Lung (tissue), 11 donors: ENCODE measurements at regions not wholly inside any gene's neighbourhood (a gene's known extent, or its start where the extent isn't known, plus 50 kb on each side); places are given as distances from the start of the nearest gene placed in this dataset.

Source experiments
- ATAC-seq: fragments of 200-7000 bp; cut with Tn5 transposase; one replicate; pipeline ENCODE4 v1.9.1; 2020; ENCODE audit warnings: moderate number of reproducible peaks; ENCODE audit not compliant: insufficient read depth, low FRiP score
- DNase-seq, 3 donors: peaks; one replicate each; pipeline ENCODE4 v3.0.0-alpha.2; 2013 to 2017
- H3K27ac ChIP-seq, 2 donors: one replicate each; pipeline ENCODE4 v1.5.1; 2013; ENCODE audit warnings: mild to moderate bottlenecking in 2 of 2, moderate library complexity in 2 of 2, control low read depth in 1 of 2, inconsistent platforms in 1 of 2, low read depth in 1 of 2, low read length in 1 of 2
- H3K27me3 ChIP-seq, 3 donors: one replicate each; pipeline ENCODE4 v1.5.1; 2013; ENCODE audit warnings: low read length in 2 of 3; ENCODE audit not compliant: control insufficient read depth in 3 of 3, insufficient read depth in 3 of 3
- H3K36me3 ChIP-seq, 4 donors: one replicate each; pipeline ENCODE4 v1.5.1; 2013; ENCODE audit warnings: low read length in 4 of 4, mild to moderate bottlenecking in 1 of 4, moderate library complexity in 1 of 4; ENCODE audit not compliant: control insufficient read depth in 4 of 4, insufficient read depth in 4 of 4
- H3K4me1 ChIP-seq, 5 donors: one replicate each; pipeline ENCODE4 v1.5.1; 2013; ENCODE audit warnings: low read length in 5 of 5, mild to moderate bottlenecking in 2 of 5, moderate library complexity in 1 of 5; ENCODE audit not compliant: control insufficient read depth in 5 of 5, insufficient read depth in 5 of 5
- H3K4me3 ChIP-seq: one replicate; pipeline ENCODE4 v1.5.1; 2013; ENCODE audit warnings: mild to moderate bottlenecking, control low read depth, moderate library complexity
- H3K9ac ChIP-seq, 2 donors: one replicate each; pipeline ENCODE4 v1.5.1; 2013; ENCODE audit warnings: low read length in 2 of 2, control low read depth in 1 of 2; ENCODE audit not compliant: insufficient read depth in 1 of 2
- H3K9me3 ChIP-seq, 4 donors: one replicate each; pipeline ENCODE4 v1.5.1; 2013; ENCODE audit warnings: low read length in 3 of 4, mild to moderate bottlenecking in 1 of 4, moderate library complexity in 1 of 4; ENCODE audit not compliant: control insufficient read depth in 4 of 4, insufficient read depth in 3 of 4
- CTCF ChIP-seq: IDR thresholded peaks from 2 replicates; pipeline ENCODE4 v1.5.1; 2012; ENCODE audit warnings: mild to moderate bottlenecking; ENCODE audit errors: control extremely low read depth, extremely low read depth
- WGBS, 2 donors: extraction: QIAGEN DNeasy Blood & Tissue Kit; methylation state at CpG; one replicate each; pipeline ENCODE4 v1.1.7; 2013; 5-methylcytosine and 5-hydroxymethylcytosine counted together
- donor health status: control.
- donor health status: control.
- donor health status: Bipolar disorder and iron deficiency.
- donor health status: healthy.
- donor health status: DM: yes; HTN: yes; CAD: no.

- WGBS, 2 donors = 87 to 91% methylated on average over 2 of the region's 2 CpGs
- H3K4me1 ChIP-seq = peaks cover 0 to 2% (median 0%) of the 10 kb centered on the region in 5 donors
- H3K9me3 ChIP-seq = no peaks in the 10 kb centered on the region
- no peak overlapping the region for H3K4me3 ChIP-seq
- no peak overlapping the region for H3K27ac ChIP-seq
- TF ChIP-seq CTCF = no peak
- H3K9ac ChIP-seq = no peak overlapping the region
- DNase-seq (peak in 2 of 3 donors; percentile 45 to 64), ATAC-seq (no peak)
- H3K27me3 ChIP-seq = no peaks in the 10 kb centered on the region
- no peaks in the 10 kb centered on the region for H3K36me3 ChIP-seq
Observed at GRCh38 chr2:49801898-49802450, 647.7 kb upstream of the FSHR start.

DNA sequence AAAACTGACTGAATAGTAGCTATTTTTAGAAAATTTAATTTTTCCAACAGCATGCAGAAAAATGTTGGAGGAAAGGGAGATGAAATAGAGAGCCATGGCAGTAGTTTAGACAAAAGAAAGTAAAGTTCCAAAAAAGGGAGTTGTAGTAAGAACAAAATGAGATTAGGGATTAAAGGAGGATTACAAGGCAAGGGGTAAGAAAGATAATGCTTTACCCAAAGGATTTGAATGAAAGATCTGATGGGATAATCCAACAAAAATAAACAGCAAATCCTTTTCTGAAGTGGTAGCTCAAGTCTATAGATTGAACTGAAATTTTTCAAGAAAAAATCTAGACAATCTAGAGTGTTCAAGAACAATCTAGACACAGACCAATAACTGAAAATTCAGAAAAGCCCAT is 644.3 kb upstream of the FSHR start:
- Histone ChIP-seq H3K27ac (no peak overlapping the region), H3K9ac (no peak overlapping the region), H3K36me3 (no peaks in the 10 kb centered on the region), H3K9me3 (no peaks in the 10 kb centered on the region), H3K4me3 (no peak overlapping the region), H3K27me3 (no peaks in the 10 kb centered on the region), H3K4me1 (peaks cover 0 to 2% (median 0%) of the 10 kb centered on the region in 5 donors)
- DNase-seq = no peak
- TF ChIP-seq CTCF = no peak
- ATAC-seq = no peak

DNA sequence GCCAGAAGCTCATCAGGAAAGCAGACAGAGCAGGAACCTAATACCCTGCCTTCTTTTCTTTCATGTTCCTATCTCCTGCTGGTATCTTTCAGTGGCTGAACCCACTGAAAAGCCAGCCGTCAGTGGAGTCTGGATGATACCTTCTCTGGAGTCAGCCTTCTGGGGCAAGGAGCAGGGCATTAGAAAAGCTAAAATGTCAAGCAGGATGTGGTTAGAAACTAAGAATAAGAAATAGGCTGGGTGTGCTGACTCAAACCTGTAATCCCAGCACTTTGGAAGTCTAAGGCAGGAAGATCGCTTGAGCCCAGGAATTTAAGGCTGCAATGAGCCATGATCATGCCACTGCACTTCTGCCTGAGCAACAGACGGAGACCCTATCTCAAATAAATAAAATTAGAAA is 642.0 kb upstream of the FSHR start:
- H3K4me1 ChIP-seq = no peaks in the 10 kb centered on the region
- DNase-seq (no peak), ATAC-seq (no peak)
- no peaks in the 10 kb centered on the region for H3K9me3 ChIP-seq
- no peak overlapping the region for H3K27ac ChIP-seq
- no peaks in the 10 kb centered on the region for H3K36me3 ChIP-seq
- 85 to 89% methylated on average over 3 of the region's 3 CpGs for WGBS, 2 donors
- H3K9ac ChIP-seq = no peak overlapping the region
- no peak for TF ChIP-seq CTCF
- no peak overlapping the region for H3K4me3 ChIP-seq
- H3K27me3 ChIP-seq = no peaks in the 10 kb centered on the region

DNA sequence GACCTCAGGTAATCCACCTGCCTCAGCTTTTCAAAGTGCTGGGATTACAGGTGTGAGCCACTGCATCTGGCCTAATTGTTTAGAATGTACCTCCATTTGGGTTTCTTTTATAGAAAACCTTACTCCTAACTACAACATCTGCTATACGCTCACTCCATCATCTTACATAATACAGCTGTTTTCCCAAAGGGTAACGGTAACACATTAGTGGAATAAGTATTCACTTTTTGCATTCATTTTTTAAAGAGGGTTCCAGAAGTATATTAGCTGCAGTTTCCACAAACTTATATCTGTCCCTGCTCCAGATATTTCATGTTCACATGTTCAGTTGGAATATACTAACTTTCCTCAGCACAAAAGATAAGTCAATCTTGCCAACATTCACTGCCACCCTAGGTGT is 640.1 kb upstream of the FSHR start:
- no peak for TF ChIP-seq CTCF
- no peak overlapping the region for H3K27ac ChIP-seq
- no peak overlapping the region for H3K4me3 ChIP-seq
- H3K36me3 ChIP-seq = no peaks in the 10 kb centered on the region
- H3K9me3 ChIP-seq = no peaks in the 10 kb centered on the region
- H3K27me3 ChIP-seq = no peaks in the 10 kb centered on the region
- WGBS, 2 donors = 90 to 94% methylated on average over 2 of the region's 2 CpGs
- no peaks in the 10 kb centered on the region for H3K4me1 ChIP-seq
- ATAC-seq (no peak), DNase-seq (no peak)
- no peak overlapping the region for H3K9ac ChIP-seq
